Left cardiac atrium (tissue), 4 donors: ENCODE measurements at regions not wholly inside any gene's neighbourhood (a gene's known extent, or its start where the extent isn't known, plus 50 kb on each side); places are given as distances from the start of the nearest gene placed in this dataset.

Source experiments
- ATAC-seq, 2 donors: fragments of 200-7000 bp; cut with Tn5 transposase; one replicate each; pipeline ENCODE4 v1.9.1; 2020; ENCODE audit warnings: mild to moderate bottlenecking in 2 of 2, moderate library complexity in 2 of 2
- DNase-seq: peaks from one replicate; pipeline ENCODE4 v3.0.0-alpha.2; 2020
- intact Hi-C, 2 donors: fragments of 100-400 bp; cut with DNase I; formaldehyde crosslinking; loops; one replicate each; pipeline versions ENCODE4 v1.14.1 to v1.15.1; 2022 to 2023
- donor health status: DM: no; HTN: yes; CAD: no.
- donor health status: DM: no; HTN: yes; CAD: no; lungs with severe emphysema.
- donor health status: DM: yes; HTN: yes; CAD: no.
- donor health status: Dilated cardiomyopathy.

DNA sequence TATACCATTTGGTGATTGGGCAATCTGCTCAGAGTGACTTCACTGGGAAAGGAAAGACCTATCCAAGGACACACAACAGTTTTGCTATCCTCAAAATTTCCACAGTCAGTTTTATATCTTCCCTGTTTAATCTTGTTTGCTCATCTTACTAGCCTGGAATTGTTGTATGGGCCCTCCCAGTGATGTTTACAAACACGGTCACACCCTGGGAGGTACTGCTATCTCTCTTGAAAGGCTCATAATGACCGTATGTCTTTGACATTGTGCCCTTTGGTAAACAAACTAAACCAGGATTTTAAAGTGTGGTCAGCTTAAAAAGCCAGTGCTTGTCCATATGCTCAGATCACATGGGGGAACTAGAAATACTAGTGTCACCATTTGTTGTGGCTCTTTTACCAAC, 277.0 kb downstream of the CDH2 start:
- DNase-seq, result no peak
- no peak for ATAC-seq
- intact Hi-C loops, result no loop called here

- ATAC-seq (no peak), DNase-seq (no peak)
- intact Hi-C loops, result no loop called here
Measured at GRCh38 chr18:27894746-27895145, 282.2 kb downstream of the CDH2 start.

DNA sequence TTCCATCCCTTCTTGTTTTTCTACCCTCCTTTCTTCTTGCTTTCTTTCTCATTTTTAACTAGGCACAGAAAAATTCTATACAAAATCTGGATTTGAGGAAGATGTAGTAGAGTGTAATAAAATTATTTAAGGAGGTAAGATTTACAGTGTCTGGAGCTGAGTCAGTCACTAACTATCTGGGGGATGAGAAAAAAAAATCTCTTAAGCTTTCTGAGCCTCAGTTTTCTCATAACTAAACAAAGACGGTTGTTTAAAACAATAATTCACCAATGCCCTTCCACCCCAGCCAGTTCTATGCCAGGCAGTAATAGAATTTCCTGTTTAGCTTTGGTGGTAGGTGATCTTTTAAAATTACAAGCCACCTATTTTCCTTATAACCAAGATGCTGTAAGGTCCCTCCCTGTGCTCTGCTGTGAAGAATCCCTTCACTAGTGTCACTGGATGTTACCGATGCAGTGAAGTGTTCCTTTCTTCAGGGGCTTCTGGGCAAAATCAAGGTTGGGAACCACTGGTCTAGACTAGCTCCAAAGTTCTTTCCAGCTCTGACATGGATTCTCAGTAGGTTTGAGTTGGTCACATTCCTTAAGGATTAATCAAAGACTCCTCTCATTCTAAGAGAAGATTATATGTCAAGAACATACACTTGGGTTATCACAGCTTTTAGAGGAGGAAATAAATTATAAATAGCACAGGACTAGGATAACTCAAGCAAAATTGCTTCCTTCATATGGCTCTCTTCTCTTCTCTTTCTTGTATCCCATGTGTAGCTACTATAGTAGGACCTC, 289.0 kb downstream of the CDH2 start:
- no peak for ATAC-seq
- no peak for DNase-seq
- intact Hi-C loops, result no loop called here

DNA sequence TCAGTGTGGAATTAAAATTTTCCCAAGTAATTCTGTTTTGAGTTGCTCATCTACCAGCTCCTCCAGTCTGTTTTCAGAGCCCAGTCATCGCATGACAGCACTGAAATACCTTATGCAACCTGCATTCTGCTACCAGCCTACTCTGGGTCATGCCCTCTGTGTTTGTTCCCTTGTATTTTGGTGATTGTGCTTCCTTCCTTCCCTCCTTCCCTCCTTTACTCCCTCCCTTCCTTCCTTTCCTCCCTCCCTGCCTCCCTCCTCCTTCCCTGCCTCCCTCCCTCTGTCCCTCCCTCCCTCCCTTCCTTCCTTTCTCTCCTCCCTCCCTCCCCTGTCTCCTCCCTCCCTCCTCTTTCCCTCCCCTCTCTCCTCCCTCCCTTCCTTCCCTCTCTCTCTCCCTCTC, 289.6 kb downstream of the CDH2 start:
- no peak for DNase-seq
- ATAC-seq, result peak in 1 of 2 donors; percentile 38
- intact Hi-C loops, result no loop called here

DNA sequence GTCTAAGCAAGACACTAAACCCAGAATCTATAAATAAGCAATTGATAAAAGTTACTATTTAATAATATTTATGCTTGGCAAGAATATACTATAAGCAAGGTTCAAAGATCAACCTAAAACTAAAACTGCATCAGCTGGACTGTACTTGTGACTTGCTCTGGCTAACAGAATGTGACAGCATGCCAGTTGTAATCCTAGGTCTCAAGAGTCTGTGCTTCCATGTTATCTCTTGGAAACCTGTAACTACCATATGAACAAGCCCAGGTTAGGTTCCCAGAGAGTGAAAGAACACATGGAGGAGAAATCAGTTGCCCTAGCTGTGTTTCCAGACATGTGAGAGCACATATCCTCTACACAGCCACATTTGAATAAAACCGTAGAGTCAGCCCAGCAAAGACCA, 297.4 kb downstream of the CDH2 start:
- intact Hi-C loops, result no loop called here
- ATAC-seq (no peak), DNase-seq (no peak)

- DNase-seq, result no peak
- ATAC-seq, result no peak
- intact Hi-C loops, result no loop called here
Measured at GRCh38 chr18:27871726-27872125, 305.2 kb downstream of the CDH2 start.

- DNase-seq (no peak), ATAC-seq (no peak)
- intact Hi-C loops, result loop anchor here in 1 of 2 donors (10.0 kb wide), 1 partner anchor 315 kb away; no protein-coding TSS in a partner anchor
Measured at GRCh38 chr18:27869735-27870134, 307.2 kb downstream of the CDH2 start.

- ATAC-seq, result no peak
- DNase-seq, result no peak
- intact Hi-C loops, result loop anchor here in 1 of 2 donors (10.0 kb wide), 1 partner anchor 319 kb away; no protein-coding TSS in a partner anchor
Measured at GRCh38 chr18:27865431-27865830, 311.5 kb downstream of the CDH2 start.

DNA sequence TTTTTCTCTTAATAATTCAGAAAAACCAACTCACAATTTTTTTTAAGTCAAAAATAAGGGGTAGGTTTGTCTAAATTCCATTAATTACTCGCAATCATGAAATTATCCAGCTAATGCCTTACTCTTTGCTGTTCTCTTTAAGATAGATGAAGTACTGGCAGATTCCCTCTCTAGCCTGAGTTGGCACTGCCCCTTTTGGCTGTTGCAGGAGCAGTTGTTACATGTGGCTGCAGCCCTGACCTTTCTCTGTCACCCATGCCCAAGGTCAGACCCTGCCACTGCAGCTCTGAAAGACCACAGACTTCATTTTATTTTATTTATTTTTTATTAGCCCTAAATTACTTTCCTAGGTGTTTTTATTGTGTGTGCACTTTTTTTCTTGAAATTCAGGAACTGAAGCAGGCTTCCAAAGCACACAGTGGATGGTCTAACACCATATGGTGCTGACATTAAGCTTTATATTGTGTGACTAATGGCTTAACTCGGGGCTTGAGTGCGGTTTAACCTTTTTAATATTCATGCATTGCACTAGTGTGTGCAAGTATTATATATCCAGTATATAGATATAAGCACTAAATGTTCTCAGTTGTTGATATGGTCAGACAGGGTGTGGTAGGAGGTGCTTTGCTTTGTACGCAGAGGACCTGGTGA, 313.0 kb downstream of the CDH2 start:
- no peak for ATAC-seq
- DNase-seq, result no peak
- intact Hi-C loops, result loop anchor here in 1 of 2 donors (10.0 kb wide), 1 partner anchor 321 kb away; no protein-coding TSS in a partner anchor

DNA sequence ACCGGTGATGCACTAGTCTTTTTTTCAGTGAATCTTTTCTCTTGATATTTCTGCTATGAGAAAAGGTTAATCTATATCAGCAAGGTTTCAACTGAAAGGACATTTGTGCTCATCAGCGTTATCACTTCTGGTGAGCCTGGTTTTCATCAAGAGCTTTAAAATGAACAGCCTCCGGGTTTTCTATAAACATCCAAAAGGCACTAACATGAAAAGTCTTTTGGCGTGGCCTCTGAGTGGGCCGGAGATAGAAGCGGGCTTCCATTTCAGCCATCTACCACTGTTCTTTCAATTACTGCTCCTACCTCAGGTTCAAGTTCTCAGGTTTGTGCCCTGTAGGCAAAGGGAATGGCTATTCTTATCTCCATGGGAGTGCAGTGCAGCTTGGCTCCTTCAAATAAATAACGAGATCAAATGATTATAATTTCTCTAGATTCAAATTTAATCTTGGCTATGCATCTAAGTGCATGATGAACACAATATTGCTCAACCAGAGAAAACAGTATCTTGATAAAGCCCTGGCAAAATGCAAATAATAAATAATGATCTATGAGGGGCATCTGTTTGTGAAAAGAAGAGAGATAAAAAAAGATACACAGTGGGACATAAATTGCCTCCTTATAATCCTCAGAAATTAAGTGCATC, 314.8 kb downstream of the CDH2 start:
- no peak for ATAC-seq
- intact Hi-C loops, result loop anchor here in 1 of 2 donors (10.0 kb wide), 1 partner anchor 323 kb away; no protein-coding TSS in a partner anchor
- DNase-seq, result no peak

- DNase-seq (no peak), ATAC-seq (peak; percentile 36 to 42)
- intact Hi-C loops, result loop anchor here in 1 of 2 donors (10.0 kb wide), 1 partner anchor 323 kb away; no protein-coding TSS in a partner anchor
Measured at GRCh38 chr18:27861539-27861938, 315.4 kb downstream of the CDH2 start.

- intact Hi-C loops, result loop anchor here in 1 of 2 donors (10.0 kb wide), 1 partner anchor 324 kb away; no protein-coding TSS in a partner anchor
- ATAC-seq (peak; percentile 78 to 83), DNase-seq (no peak)
Measured at GRCh38 chr18:27860701-27861107, 316.2 kb downstream of the CDH2 start.

GRCh38 chr18:27860011-27860410, 316.9 kb downstream of the CDH2 start:
- intact Hi-C loops, result loop anchor here in 1 of 2 donors (10.0 kb wide), 1 partner anchor 325 kb away; no protein-coding TSS in a partner anchor
- ATAC-seq, result no peak
- no peak for DNase-seq

DNA sequence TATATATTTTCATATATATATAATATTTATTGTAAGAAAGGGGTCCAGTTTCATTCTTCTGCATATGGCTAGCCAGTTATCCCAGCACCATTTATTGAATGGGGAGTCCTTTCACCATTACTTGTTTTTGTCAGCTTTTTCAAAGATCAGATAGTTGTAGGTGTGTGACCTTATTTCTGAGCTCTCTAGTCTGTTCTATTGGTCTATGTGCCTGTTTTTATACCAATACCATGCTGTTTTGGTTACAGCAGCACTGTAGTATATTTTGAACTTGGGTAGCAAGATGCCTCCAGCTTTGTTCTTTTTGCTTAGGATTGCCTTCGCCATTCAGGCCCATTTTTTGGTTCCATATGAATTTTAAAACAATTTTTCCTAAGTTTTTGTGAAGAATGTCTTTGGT, 320.1 kb downstream of the CDH2 start:
- ATAC-seq (no peak), DNase-seq (no peak)

DNA sequence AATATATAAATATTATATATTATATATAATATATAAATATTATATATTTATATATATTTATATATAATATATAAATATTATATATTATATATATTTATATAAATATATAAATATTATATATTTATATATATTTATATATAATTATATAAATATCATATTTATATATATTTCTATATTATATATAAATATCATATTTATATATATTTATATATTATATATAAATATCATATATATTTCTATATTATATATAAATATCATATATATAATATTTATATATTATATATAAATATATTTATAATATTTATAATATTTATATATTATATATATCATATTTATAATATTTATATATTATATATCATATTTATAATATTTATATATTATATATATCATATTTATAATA, 321.4 kb downstream of the CDH2 start:
- intact Hi-C loops, result no loop called here
- no peak for ATAC-seq
- no peak for DNase-seq

More for the DNA sequence above, 320.1 kb downstream of the CDH2 start:
- intact Hi-C loops, result no loop called here

- no peak for DNase-seq
- intact Hi-C loops, result no loop called here
- no peak for ATAC-seq
Measured at GRCh38 chr18:27854631-27855030, 322.3 kb downstream of the CDH2 start.

DNA sequence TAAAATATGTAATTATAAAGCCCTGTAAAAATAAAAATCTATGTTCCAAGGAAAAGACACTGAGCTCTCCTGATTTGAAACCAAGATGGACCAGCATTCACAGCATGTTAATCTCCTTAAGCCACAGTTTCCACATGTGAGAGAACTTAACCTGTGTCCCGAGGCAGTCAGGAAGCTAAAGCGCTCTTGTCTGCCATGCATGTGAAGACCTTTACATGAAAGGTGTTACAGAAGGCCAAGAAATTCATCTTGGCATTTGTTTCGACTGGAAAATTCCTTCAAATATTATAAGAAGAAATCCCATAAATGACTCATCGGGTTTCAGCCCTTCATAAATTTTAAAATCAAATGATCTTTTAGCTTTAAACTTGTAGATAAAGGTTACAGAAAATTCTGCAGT, 328.6 kb downstream of the CDH2 start:
- intact Hi-C loops, result no loop called here
- DNase-seq (no peak), ATAC-seq (no peak)

DNA sequence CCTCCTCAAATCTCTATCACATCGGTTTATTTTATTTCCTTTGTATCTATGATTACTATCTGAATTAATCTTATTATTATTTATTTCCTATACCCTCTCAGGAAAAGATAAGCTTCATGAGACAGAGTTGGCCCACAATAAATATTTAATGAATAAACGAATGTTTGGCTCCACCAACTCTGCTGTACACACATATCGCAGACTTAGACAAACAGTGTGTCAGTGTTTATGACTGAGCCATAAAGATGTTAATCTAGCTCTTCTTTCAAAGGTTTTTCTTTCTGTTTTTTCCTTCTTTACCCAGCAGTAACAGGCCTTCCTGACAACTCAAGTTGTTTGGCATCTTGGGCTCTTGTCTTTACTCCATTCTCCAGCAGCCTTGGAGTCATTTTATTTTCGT, 329.5 kb downstream of the CDH2 start:
- intact Hi-C loops, result no loop called here
- DNase-seq (no peak), ATAC-seq (no peak)

DNA sequence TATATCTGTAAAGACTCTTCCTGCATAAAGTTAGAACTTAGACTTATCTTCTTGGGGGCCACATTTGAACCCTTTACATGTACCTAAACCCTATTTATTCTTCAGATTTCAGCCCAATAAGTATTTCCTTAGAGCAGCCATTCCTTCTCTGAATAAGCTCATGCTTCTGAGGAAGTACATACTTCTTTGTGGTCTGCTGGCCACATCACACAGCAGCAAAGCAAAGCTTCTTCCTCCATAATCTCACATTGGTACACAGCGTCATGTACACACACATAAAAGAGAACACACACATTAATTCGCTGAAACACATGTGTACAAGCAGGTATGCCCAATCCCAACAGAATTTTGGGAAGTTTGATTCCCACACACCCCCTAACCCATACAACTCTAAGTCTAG, 331.0 kb downstream of the CDH2 start:
- intact Hi-C loops, result no loop called here

More for the DNA sequence above, 331.0 kb downstream of the CDH2 start:
- ATAC-seq (no peak), DNase-seq (no peak)
